ENCODE measurements at regions not wholly inside any gene's neighbourhood (a gene's known extent, or its start where the extent isn't known, plus 50 kb on each side); places are given as distances from the start of the nearest gene placed in this dataset.
"Not testable (repeated sequence)": the region's sequence is repeated elsewhere in the genome, so short reads cannot be mapped to it uniquely, and the experiment has no call there.

DNA sequence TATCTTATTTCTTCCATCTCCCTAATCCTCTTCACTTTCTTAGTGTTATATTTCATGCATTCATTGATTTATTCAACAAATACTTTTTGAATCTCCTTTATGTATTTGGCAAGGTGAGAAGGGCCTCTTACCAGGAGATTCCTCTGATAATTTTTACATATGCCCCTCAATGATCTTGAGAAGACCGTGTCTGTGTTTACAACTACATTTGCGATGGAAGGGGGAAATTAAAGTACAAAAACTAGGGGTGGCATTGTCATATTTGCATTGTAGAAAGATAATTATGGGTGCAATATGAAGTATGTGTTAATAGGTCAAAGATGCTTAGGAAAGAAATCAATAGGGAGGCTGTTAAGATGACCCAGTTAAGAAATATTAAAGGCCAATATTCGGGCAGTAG lies 1108.4 kb upstream of the MIR17HG start:
- no peaks in the 10 kb centered on the region for H3K36me3 Mint-ChIP-seq
- no peaks in the 10 kb centered on the region for H3K4me1 Mint-ChIP-seq
- H3K27ac Mint-ChIP-seq: no peak overlapping the region
- H3K4me3 Mint-ChIP-seq: no peak overlapping the region
- H3K27me3 Mint-ChIP-seq: no peaks in the 10 kb centered on the region
- peaks cover 5% of the 10 kb centered on the region for H3K9me3 Mint-ChIP-seq

DNA sequence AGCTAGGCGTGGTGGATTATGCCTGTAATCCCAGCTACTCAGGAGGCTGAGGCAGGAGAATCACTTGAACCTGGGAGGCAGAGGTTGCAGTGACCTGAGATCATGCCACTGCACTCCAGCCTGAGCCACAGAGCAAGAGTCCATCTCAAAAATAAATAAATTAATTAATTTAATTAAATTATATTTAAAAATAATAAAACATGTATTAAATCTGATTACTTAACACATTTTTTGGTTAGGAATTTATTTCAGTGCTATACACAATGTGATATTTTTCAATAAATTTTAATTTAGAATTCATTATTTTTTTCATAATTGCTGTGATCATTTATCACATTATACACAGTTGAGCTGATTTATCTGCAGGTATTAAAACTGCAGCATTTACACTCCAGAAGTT lies 1101.5 kb upstream of the MIR17HG start:
- H3K27me3 Mint-ChIP-seq: no peaks in the 10 kb centered on the region
- no peaks in the 10 kb centered on the region for H3K4me1 Mint-ChIP-seq
- H3K27ac Mint-ChIP-seq: no peak overlapping the region
- H3K9me3 Mint-ChIP-seq: peaks cover 10% of the 10 kb centered on the region
- no peaks in the 10 kb centered on the region for H3K36me3 Mint-ChIP-seq
- no peak overlapping the region for H3K4me3 Mint-ChIP-seq

DNA sequence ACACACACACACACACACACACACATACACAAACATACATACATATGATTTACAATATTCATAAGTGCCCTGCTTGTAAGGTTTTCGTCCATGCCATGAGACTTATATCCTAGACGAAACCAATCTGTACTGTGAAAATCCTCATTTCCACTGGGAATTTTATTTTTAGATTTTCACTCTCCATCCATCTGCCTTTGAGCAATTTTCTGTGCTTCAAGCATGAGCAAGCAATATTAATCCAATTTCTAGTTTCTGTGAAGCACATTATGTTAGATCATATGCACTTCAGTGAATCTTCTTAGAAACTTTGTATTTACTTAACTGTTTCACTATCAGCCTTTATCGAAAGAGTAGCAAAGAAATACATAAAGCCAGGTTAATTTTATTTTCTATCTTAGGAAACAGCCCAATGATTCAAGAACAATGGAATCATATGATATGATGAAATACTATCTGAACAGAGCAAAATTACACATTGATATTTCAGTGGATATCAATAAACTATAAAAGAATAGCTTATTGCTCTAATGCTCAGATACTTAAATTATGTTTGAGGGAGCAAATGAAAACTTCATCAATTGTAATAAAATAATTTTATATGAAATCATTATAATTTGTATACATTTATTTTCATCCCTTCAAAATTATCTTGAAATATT lies 1100.7 kb upstream of the MIR17HG start:
- H3K4me1 Mint-ChIP-seq: no peaks in the 10 kb centered on the region
- H3K9me3 Mint-ChIP-seq: peaks cover 14% of the 10 kb centered on the region
- H3K4me3 Mint-ChIP-seq: no peak overlapping the region
- no peak overlapping the region for H3K27ac Mint-ChIP-seq
- no peaks in the 10 kb centered on the region for H3K36me3 Mint-ChIP-seq
- no peaks in the 10 kb centered on the region for H3K27me3 Mint-ChIP-seq

DNA sequence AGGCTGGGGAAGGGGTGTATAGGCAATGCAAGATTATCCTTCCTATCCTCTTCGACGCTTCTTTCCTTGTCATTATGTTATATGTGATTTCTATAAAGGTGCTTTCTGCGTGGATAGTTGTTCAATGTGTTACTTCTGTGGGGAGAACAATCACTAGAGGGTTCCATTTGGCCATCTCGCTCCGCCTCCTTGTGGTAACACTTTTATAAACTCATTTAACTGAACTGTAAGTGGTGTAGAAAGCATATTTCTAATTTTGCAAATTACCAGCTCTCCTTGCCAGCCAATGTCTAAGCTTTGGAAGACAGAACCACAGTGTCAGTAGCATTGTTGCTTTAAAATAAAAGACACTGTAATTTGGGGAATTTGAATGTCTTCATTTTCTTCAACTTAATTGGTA lies 1093.7 kb upstream of the MIR17HG start:
- Mint-ChIP-seq H3K27me3 (no peaks in the 10 kb centered on the region), H3K36me3 (no peaks in the 10 kb centered on the region), H3K4me3 (no peak overlapping the region), H3K9me3 (peaks cover 16% of the 10 kb centered on the region), H3K4me1 (no peaks in the 10 kb centered on the region), H3K27ac (no peak overlapping the region)

DNA sequence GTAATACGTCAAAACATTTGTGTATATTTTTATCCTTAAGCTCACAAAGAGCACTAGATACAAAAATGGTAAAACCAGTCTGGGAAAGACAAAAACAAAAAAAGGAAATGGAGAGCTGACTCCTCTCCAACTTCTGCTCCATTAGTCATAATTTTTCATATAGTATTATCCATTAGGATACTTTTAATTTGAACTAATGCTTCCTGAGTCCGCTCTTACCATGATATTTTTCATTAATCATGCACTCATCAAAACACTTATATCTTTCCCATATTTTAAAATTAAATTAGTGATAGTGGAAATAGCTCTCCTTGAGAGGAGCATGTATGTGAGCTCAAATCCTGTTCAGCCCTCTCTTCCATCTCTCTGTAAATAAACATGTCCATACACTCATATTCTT lies 1093.0 kb upstream of the MIR17HG start:
- peaks cover 16% of the 10 kb centered on the region for H3K9me3 Mint-ChIP-seq
- no peaks in the 10 kb centered on the region for H3K4me1 Mint-ChIP-seq
- H3K4me3 Mint-ChIP-seq: no peak overlapping the region
- H3K27ac Mint-ChIP-seq: no peak overlapping the region
- no peaks in the 10 kb centered on the region for H3K27me3 Mint-ChIP-seq
- H3K36me3 Mint-ChIP-seq: no peaks in the 10 kb centered on the region

DNA sequence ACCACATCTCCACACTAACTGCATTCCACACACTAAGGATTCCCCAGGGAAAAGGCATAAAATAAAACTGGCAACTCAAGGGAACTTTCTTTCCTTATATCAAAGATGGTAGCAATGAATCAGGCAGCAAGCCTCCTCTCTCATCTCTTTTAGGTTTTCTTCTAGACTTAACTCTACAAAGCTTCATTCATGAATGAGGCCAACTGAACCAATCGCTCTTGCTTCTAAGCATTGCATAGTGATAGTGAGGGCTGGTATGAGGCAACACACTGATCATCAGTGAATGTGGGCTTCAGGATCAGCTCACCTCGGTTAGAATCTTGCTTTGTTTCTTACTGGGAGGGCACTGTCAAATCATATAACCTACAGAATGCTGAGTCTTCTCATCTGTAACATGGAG lies 1090.7 kb upstream of the MIR17HG start:
- peaks cover 11% of the 10 kb centered on the region for H3K9me3 Mint-ChIP-seq
- no peaks in the 10 kb centered on the region for H3K4me1 Mint-ChIP-seq
- no peak overlapping the region for H3K4me3 Mint-ChIP-seq
- no peaks in the 10 kb centered on the region for H3K36me3 Mint-ChIP-seq
- H3K27me3 Mint-ChIP-seq: no peaks in the 10 kb centered on the region
- H3K27ac Mint-ChIP-seq: no peak overlapping the region

DNA sequence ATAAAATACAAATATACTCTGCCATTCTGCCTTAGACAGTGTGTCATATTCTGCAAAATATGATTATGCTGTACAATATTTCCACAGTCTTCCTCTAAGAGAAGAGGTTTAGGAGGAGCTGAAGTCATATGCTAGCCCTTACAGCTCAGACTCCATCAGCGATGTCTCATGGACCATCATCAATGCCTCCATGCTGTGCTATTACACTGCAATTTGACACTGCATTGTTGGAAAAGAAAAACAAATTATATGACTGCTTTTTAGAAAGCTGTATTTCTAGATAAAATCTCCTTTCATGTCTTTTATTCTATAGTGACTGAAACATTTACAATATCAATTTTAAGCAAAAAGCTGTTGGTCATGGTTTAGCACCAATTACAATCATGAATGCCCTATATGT lies 1089.4 kb upstream of the MIR17HG start:
- H3K4me1 Mint-ChIP-seq: no peaks in the 10 kb centered on the region

DNA sequence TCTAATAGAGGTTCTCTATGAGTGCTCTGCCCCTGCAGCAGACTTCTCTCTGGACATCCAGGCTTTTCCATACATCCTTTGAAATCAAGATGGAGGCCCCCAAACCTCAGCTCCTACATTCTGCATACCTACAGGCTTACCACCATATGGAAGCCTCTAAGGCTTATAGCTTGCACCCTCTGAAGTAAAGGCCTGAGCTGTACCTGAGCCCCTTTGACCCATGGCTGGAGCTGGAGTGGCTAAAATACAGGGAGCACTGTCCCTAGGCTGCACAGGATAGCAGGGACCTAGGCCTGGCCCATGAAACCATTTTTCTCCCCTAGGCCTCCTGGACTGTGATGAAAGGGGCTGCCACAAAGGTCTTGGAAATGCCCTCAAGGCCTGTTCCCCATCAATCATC lies 1086.1 kb upstream of the MIR17HG start:
- H3K36me3 Mint-ChIP-seq: no peaks in the 10 kb centered on the region
- no peaks in the 10 kb centered on the region for H3K9me3 Mint-ChIP-seq
- H3K27ac Mint-ChIP-seq: no peak overlapping the region
- no peaks in the 10 kb centered on the region for H3K4me1 Mint-ChIP-seq
- H3K27me3 Mint-ChIP-seq: no peaks in the 10 kb centered on the region
- no peak overlapping the region for H3K4me3 Mint-ChIP-seq

More for the DNA sequence above, 1089.4 kb upstream of the MIR17HG start:
- Mint-ChIP-seq H3K9me3 (peaks cover 11% of the 10 kb centered on the region), H3K36me3 (no peaks in the 10 kb centered on the region), H3K27ac (no peak overlapping the region), H3K4me3 (no peak overlapping the region), H3K27me3 (no peaks in the 10 kb centered on the region)

DNA sequence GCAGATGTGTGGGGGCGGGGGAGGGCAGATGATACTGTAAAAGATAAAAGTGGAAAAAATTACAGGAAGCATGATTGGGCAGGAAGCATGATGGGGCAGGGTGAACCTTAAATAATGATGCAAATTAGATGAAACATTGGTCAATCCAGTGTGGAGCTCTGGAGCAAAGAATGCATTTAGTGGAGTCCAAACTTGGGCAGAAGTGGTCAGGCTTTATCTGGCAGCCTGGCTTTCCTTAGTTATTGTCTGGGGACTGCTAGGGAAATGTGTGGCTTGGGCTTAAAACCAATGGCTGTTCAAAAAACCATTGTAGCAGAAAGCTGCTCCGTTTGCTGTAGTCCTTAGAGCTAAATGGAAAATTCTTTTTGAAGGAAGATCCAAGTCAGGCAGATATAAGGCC lies 1077.3 kb upstream of the MIR17HG start:
- Mint-ChIP-seq H3K4me3 (no peak overlapping the region), H3K4me1 (no peaks in the 10 kb centered on the region), H3K36me3 (no peaks in the 10 kb centered on the region), H3K27ac (no peak overlapping the region), H3K9me3 (peaks cover 5% of the 10 kb centered on the region), H3K27me3 (no peaks in the 10 kb centered on the region)

DNA sequence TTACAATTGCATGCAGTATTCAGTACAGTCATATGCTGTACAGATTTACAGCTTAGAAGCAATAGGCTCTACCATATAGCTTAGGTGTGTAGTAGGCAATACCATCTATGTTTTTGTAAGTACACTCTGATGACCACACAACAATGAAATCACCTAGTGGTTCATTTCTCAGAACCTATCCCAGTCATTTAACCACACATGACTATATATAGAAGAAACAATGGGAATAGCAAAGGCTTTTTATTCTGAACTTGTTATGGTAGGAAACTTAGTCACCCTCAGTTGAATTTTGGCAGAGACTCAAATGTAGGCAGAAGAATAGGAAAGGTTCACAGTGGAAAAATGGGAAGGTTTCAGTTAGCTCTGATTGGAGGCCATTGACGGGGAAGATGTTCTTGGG lies 1075.1 kb upstream of the MIR17HG start:
- Mint-ChIP-seq H3K27ac (no peak overlapping the region), H3K27me3 (no peaks in the 10 kb centered on the region), H3K4me3 (no peak overlapping the region), H3K4me1 (no peaks in the 10 kb centered on the region), H3K9me3 (peaks cover 5% of the 10 kb centered on the region), H3K36me3 (no peaks in the 10 kb centered on the region)

DNA sequence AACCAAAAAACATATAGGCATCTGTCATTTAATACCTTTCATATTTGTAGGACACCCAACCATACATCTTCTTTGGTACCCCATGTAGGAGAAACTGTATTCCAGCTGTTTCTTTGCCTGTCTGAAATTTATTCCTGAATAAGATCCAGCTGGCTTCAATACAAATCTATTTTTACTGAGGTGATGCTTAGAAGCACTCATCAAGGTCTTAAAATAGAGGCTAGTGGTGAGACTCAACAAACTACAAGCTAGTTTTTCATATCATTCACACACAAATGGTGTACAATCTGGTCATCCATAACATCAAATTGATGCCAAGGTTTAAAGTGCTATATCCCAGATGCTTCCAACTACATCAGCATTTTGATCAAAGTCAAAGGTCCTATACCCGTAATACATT lies 1071.3 kb upstream of the MIR17HG start:
- no peaks in the 10 kb centered on the region for H3K36me3 Mint-ChIP-seq
- H3K9me3 Mint-ChIP-seq: peaks cover 5% of the 10 kb centered on the region
- H3K27me3 Mint-ChIP-seq: no peaks in the 10 kb centered on the region
- H3K4me3 Mint-ChIP-seq: no peak overlapping the region
- no peaks in the 10 kb centered on the region for H3K4me1 Mint-ChIP-seq
- H3K27ac Mint-ChIP-seq: no peak overlapping the region

DNA sequence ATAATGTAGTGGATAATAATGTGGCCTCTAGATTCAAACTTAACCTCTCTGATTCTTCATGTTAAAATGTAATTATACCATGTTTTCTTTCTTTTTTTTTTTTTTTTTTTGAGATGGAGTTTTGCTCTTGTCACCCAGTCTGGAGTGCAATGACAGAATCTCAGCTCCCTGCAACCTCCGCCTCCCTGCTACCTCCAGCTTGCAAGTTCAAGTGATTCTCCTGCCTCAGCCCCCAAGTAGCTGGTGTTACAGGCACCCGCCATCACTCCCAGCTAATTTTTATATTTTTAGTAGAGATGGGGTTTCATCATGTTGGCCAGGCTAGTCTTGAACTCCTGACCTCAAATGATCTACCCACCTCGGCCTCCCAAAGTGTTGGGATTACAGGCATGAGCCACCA lies 1069.3 kb upstream of the MIR17HG start:
- H3K27me3 Mint-ChIP-seq, H3K36me3 Mint-ChIP-seq, H3K4me1 Mint-ChIP-seq, H3K9me3 Mint-ChIP-seq, H3K27ac Mint-ChIP-seq, H3K4me3 Mint-ChIP-seq: not testable (repeated sequence)

DNA sequence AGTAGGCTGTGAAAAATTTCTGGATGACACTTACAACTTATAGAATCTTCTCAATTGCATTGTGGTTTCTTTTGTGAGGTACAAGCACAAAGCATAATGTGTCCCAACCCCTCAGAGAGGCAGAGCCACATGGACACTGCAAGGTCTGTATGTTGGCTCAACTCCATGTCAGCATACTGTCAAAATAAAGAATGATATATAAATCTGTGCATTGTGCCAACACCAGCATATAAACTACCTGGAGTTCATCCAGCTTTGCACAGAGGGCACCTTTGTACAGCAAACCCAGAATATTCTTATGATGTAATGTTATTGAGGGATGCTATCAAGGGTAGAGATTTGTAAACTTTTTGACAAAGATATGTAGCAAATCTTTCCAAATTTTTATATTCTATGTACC lies 1065.8 kb upstream of the MIR17HG start:
- no peak overlapping the region for H3K27ac Mint-ChIP-seq
- H3K9me3 Mint-ChIP-seq: peaks cover 4% of the 10 kb centered on the region
- H3K4me1 Mint-ChIP-seq: no peaks in the 10 kb centered on the region
- no peaks in the 10 kb centered on the region for H3K27me3 Mint-ChIP-seq
- H3K4me3 Mint-ChIP-seq: no peak overlapping the region
- H3K36me3 Mint-ChIP-seq: no peaks in the 10 kb centered on the region

DNA sequence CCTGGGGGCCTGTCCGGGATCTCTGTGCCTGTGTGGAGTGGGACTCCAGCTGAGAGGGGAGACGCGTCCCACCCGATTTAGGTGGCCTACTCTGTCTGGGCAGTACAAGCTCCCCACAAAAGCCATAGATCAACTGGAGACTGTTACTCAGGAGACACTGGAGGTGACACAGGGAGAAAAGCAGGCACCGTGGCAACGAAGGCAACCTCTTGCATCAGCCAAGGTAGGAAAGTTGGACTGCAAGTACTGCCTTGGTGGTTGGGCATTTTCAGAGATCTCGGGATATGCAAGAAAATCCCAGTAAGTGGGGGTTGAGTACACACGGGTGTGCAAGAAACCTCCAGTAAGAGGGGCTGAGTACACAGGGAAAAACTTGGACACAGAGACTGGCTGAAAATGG lies 1060.0 kb upstream of the MIR17HG start:
- Mint-ChIP-seq H3K4me1 (no peaks in the 10 kb centered on the region), H3K9me3 (peaks cover 15% of the 10 kb centered on the region), H3K27ac (no peak overlapping the region), H3K4me3 (no peak overlapping the region), H3K27me3 (no peaks in the 10 kb centered on the region), H3K36me3 (no peaks in the 10 kb centered on the region)

DNA sequence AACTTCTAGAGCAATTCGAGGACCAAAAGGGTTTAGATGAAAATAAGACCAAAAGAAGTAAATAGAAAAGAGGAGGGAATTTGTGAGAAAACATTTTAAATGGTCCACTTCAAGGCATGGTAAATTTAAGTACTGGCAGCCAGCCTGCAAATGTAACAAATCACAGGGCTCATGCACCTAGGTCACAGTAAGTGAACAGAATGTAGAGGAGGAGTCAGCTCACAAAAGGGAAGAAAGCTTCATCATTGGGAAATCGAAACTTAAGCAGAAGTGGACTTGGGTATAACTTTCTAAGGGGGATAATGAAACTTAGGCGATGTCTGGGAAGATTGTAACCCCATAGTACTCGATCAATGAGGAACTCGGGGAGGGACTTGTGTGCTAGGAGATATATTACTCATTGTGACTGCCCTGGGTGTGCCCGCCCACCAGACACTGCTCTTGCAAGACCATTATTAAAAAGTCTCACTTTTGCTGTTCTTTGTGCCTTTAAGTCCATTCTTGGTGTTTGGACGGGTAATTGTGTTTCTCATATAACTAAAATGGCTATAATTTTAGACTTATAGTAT lies 1053.6 kb upstream of the MIR17HG start:
- H3K36me3 Mint-ChIP-seq: no peaks in the 10 kb centered on the region
- H3K4me3 Mint-ChIP-seq: no peak overlapping the region
- H3K9me3 Mint-ChIP-seq: peaks cover 17% of the 10 kb centered on the region
- H3K27me3 Mint-ChIP-seq: no peaks in the 10 kb centered on the region
- H3K27ac Mint-ChIP-seq: no peak overlapping the region
- no peaks in the 10 kb centered on the region for H3K4me1 Mint-ChIP-seq

DNA sequence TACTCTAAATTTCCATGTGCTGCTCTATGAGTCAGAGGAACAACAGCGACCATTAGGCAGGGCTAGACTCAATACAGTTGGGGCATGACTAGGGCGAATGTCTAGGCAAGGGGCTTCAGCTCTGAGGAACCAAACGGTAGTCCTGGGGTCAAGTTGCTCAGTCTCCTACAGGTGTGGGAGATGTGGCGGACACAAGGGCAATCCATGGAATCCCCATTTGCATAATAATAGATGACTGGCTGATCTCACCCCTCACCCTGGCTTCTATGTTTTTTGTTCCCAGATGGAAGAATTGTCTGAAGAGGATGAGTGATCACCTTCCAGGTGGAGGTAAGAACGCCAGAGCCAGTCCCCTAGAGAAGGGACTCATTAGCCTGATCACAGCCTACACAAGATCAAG lies 1048.2 kb upstream of the MIR17HG start:
- Mint-ChIP-seq H3K4me3 (no peak overlapping the region), H3K27ac (no peak overlapping the region), H3K36me3 (no peaks in the 10 kb centered on the region), H3K9me3 (peaks cover 6% of the 10 kb centered on the region), H3K27me3 (no peaks in the 10 kb centered on the region), H3K4me1 (no peaks in the 10 kb centered on the region)

DNA sequence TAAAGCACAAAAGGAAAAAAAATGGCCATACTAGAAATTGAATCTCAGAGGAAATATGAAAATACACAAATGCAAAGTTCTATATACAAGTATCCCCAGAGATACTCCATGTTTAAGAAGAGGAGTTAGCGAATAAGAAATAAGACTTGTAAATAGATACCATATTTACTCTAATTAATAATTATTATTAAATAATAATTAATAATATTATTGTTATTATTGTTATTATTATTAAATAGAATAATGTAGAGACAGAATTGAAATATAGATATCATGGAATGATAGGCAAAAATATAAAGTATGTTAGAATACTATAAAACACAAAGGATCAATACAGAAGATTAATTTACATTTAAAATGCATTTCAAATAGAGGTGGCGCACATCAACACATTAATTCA lies 1047.5 kb upstream of the MIR17HG start:
- Mint-ChIP-seq H3K4me3 (no peak overlapping the region), H3K27me3 (no peaks in the 10 kb centered on the region), H3K27ac (no peak overlapping the region), H3K4me1 (no peaks in the 10 kb centered on the region), H3K9me3 (peaks cover 6% of the 10 kb centered on the region), H3K36me3 (no peaks in the 10 kb centered on the region)

All from activated naive CD4-positive, alpha-beta T cell treated with anti-CD3 and anti-CD28 coated beads, Interleukin-2, amount 50 U/mL, for 24 hours (primary cell).